GM23338 (cell line): ENCODE measurements at regions not wholly inside any gene's neighbourhood (a gene's known extent, or its start where the extent isn't known, plus 50 kb on each side); places are given as distances from the start of the nearest gene placed in this dataset.

Source experiments
- ATAC-seq: fragments of 200-7000 bp; cut with Tn5 transposase; 3 replicates; pipeline ENCODE4 v1.9.1; 2020
- DNase-seq: peaks from one replicate; pipeline ENCODE4 v3.0.0-alpha.2; 2015; ENCODE audit warnings: low spot score
- H2AFZ ChIP-seq: fragments of 200-600 bp; sonication (generic); 2 replicates; pipeline ENCODE4 v1.8.0; 2016; ENCODE audit warnings: antibody characterized with exemption, mild to moderate bottlenecking, moderate library complexity
- H3F3A ChIP-seq: fragments of 200-600 bp; sonication (generic); replicated peaks from 2 replicates; pipeline ENCODE4 v1.8.0; 2017; ENCODE audit warnings: antibody characterized with exemption, mixed run types, low read depth
- H3K27ac ChIP-seq: fragments of 200-600 bp; sonication (generic); 2 replicates; pipeline ENCODE4 v1.6.1; 2016; ENCODE audit warnings: low read depth
- H3K27me3 ChIP-seq: fragments of 200-600 bp; sonication (generic); 2 replicates; pipeline ENCODE4 v1.8.0; 2016; ENCODE audit warnings: mild to moderate bottlenecking, mixed run types, moderate library complexity; ENCODE audit not compliant: insufficient read depth
- H3K36me3 ChIP-seq: fragments of 200-600 bp; sonication (generic); 2 replicates; pipeline ENCODE4 v1.8.0; 2016; ENCODE audit warnings: mild to moderate bottlenecking; ENCODE audit not compliant: insufficient read depth
- H3K4me1 ChIP-seq: fragments of 200-600 bp; sonication (generic); 2 replicates; pipeline ENCODE4 v1.8.0; 2016; ENCODE audit warnings: mild to moderate bottlenecking, moderate library complexity; ENCODE audit not compliant: insufficient read depth
- H3K4me2 ChIP-seq: fragments of 200-600 bp; sonication (generic); 2 replicates; pipeline ENCODE4 v1.7.1; 2017; ENCODE audit warnings: mixed run types
- H3K4me3 ChIP-seq: fragments of 200-600 bp; sonication (generic); 2 replicates; pipeline ENCODE4 v1.6.1; 2016; ENCODE audit warnings: mixed run types
- H3K79me2 ChIP-seq: fragments of 200-600 bp; sonication (generic); replicated peaks from 2 replicates; pipeline ENCODE4 v1.8.0; 2017; ENCODE audit warnings: mild to moderate bottlenecking; ENCODE audit not compliant: insufficient read depth
- H3K9me2 ChIP-seq: fragments of 200-600 bp; sonication (generic); 2 replicates; pipeline ENCODE4 v1.8.0; 2017; ENCODE audit not compliant: insufficient read depth
- H4K20me1 ChIP-seq: fragments of 200-600 bp; sonication (generic); replicated peaks from 2 replicates; pipeline ENCODE4 v1.8.0; 2017; ENCODE audit warnings: mild to moderate bottlenecking; ENCODE audit not compliant: insufficient read depth
- H3K27ac Mint-ChIP-seq: 2 replicates; pipeline ENCODE4 v1.8.0; 2020; ENCODE audit warnings: inconsistent platforms, mild to moderate bottlenecking, moderate library complexity, mixed read lengths
- H3K27me3 Mint-ChIP-seq: 3 replicates; pipeline ENCODE4 v1.8.0; 2022; ENCODE audit warnings: low read depth, mild to moderate bottlenecking, moderate library complexity, mixed read lengths, inconsistent platforms; ENCODE audit not compliant: insufficient read depth, poor library complexity
- H3K36me3 Mint-ChIP-seq: 3 replicates; pipeline ENCODE4 v1.8.0; 2021; ENCODE audit warnings: low read depth, mild to moderate bottlenecking, inconsistent platforms, moderate library complexity, mixed read lengths
- H3K4me1 Mint-ChIP-seq: 3 replicates; pipeline ENCODE4 v1.8.0; 2020; ENCODE audit warnings: mild to moderate bottlenecking, inconsistent platforms, mixed read lengths
- H3K4me3 Mint-ChIP-seq: 3 replicates; pipeline ENCODE4 v1.8.0; 2021; ENCODE audit warnings: moderate library complexity, mild to moderate bottlenecking, inconsistent platforms, mixed read lengths
- H3K9me3 Mint-ChIP-seq: 3 replicates; pipeline ENCODE4 v1.8.0; 2020; ENCODE audit warnings: moderate library complexity, mild to moderate bottlenecking, inconsistent platforms, mixed read lengths
- CREB1 ChIP-seq: fragments of 250-450 bp; sonication (Bioruptor Pico); IDR thresholded peaks from 2 replicates; pipeline ENCODE4 v1.5.0; 2020; ENCODE audit warnings: low read depth, mild to moderate bottlenecking, moderate library complexity
- EZH2 ChIP-seq: fragments of 200-600 bp; sonication (generic); IDR thresholded peaks from one replicate; pipeline ENCODE4 v1.8.0; 2017; ENCODE audit warnings: antibody characterized with exemption, mild to moderate bottlenecking, low read depth; ENCODE audit not compliant: unreplicated experiment
- EZH2phosphoT487 ChIP-seq: fragments of 200-600 bp; sonication (generic); IDR thresholded peaks from one replicate; pipeline ENCODE4 v1.8.1; 2018; ENCODE audit warnings: antibody characterized with exemption; ENCODE audit not compliant: unreplicated experiment
- JUNB ChIP-seq: IDR thresholded peaks from one replicate; pipeline ENCODE4 v1.6.1; 2016; ENCODE audit warnings: antibody characterized with exemption; ENCODE audit not compliant: unreplicated experiment
- NANOG ChIP-seq: IDR thresholded peaks from 2 replicates; pipeline ENCODE4 v1.6.1; 2016; ENCODE audit warnings: antibody characterized with exemption, borderline replicate concordance
- POLR2AphosphoS5 ChIP-seq: IDR thresholded peaks from 2 replicates; pipeline ENCODE4 v1.6.1; 2016; ENCODE audit warnings: antibody characterized with exemption, low read depth
- ZNF114 ChIP-seq: fragments of 250-450 bp; sonication (Bioruptor Pico); IDR thresholded peaks from 2 replicates; pipeline ENCODE4 v1.5.0; 2020; ENCODE audit warnings: mild to moderate bottlenecking, moderate library complexity
- ZNF331 ChIP-seq: fragments of 250-450 bp; sonication (Bioruptor Pico); IDR thresholded peaks from 2 replicates; pipeline ENCODE4 v1.5.0; 2020; ENCODE audit warnings: low read depth, mild to moderate bottlenecking, moderate library complexity
- TF ChIP-seq, protein P1 (sequence below): IDR thresholded peaks from one replicate; pipeline ENCODE4 v1.6.1; 2018; ENCODE audit warnings: antibody characterized with exemption; ENCODE audit not compliant: unreplicated experiment
- TF ChIP-seq, protein P2 (sequence below): fragments of 250-450 bp; sonication (Bioruptor Pico); IDR thresholded peaks from 2 replicates; pipeline ENCODE4 v1.5.0; 2020; ENCODE audit warnings: mild to moderate bottlenecking, moderate library complexity
- TF ChIP-seq, protein P3 (sequence below), 2 experiments: fragments of 200-600 bp in 1 of 2; sonication (generic) in 1 of 2; conservative IDR thresholded peaks; 2 replicates each; pipeline versions ENCODE4 v1.5.1 to v1.6.1; 2016 to 2017; ENCODE audit warnings: antibody characterized with exemption in 2 of 2, low read depth in 2 of 2, mild to moderate bottlenecking in 2 of 2, moderate library complexity in 1 of 2

DNA sequence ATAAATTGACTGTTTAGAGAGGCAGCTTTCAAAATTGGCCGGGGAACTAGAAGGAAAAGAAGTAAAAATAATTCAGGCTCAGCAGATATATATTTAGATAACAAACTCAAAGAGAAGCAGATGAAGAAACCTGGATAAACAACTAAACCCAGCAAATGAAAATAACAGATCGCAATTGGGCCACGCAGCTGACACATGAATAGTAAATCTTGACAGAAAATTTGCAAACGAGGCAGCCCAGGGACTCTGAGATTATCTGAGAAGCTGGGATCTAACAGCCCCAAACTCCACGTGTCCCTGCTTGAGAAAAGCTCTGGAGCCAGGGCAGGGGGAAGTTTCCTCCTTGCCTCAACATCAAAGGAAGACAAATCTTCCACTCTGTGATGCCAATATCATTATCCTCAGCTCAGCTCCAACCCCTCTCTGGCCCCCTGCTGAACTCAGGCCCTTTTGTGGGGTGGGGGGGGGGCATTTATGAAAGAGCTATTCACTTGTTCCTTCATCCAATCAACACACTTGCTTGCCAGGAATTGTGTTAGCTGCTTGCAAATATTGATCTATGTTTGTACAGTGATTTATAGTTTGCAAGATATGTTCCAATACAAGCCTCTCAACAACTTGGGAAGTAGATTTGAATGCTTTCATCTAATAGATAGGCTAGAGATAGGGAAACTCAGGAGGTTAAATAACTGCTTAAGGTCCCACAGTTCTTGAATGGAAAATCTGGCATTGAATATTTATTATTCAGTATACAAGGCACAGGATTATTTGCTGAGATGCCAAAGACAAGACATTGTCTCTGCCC lies 72.5 kb upstream of the C11orf87 start:
- Mint-ChIP-seq H3K4me1 (no peaks in the 10 kb centered on the region), H3K4me3 (no peak overlapping the region)

More for the DNA sequence above, 72.5 kb upstream of the C11orf87 start:
- Mint-ChIP-seq H3K9me3 (no peaks in the 10 kb centered on the region), H3K36me3 (no peaks in the 10 kb centered on the region), H3K27ac (no peak overlapping the region), H3K27me3 (no peaks in the 10 kb centered on the region)
- Histone ChIP-seq H3K27ac (no peak overlapping the region), H4K20me1 (no peaks in the 10 kb centered on the region), H3K4me3 (no peak overlapping the region), H3K4me2 (no peak overlapping the region), H3K36me3 (no peaks in the 10 kb centered on the region), H3K79me2 (no peaks in the 10 kb centered on the region), H3K9me2 (no peaks in the 10 kb centered on the region), H3F3A (no peaks in the 10 kb centered on the region), H2AFZ (0 out of 2 replicates have a peak overlapping the region, but pooled peaks have one; percentile 52), H3K4me1 (no peaks in the 10 kb centered on the region), H3K27me3 (no peaks in the 10 kb centered on the region)
- ATAC-seq, result no peak
- no peak for DNase-seq
- TF ChIP-seq, protein P1, sequence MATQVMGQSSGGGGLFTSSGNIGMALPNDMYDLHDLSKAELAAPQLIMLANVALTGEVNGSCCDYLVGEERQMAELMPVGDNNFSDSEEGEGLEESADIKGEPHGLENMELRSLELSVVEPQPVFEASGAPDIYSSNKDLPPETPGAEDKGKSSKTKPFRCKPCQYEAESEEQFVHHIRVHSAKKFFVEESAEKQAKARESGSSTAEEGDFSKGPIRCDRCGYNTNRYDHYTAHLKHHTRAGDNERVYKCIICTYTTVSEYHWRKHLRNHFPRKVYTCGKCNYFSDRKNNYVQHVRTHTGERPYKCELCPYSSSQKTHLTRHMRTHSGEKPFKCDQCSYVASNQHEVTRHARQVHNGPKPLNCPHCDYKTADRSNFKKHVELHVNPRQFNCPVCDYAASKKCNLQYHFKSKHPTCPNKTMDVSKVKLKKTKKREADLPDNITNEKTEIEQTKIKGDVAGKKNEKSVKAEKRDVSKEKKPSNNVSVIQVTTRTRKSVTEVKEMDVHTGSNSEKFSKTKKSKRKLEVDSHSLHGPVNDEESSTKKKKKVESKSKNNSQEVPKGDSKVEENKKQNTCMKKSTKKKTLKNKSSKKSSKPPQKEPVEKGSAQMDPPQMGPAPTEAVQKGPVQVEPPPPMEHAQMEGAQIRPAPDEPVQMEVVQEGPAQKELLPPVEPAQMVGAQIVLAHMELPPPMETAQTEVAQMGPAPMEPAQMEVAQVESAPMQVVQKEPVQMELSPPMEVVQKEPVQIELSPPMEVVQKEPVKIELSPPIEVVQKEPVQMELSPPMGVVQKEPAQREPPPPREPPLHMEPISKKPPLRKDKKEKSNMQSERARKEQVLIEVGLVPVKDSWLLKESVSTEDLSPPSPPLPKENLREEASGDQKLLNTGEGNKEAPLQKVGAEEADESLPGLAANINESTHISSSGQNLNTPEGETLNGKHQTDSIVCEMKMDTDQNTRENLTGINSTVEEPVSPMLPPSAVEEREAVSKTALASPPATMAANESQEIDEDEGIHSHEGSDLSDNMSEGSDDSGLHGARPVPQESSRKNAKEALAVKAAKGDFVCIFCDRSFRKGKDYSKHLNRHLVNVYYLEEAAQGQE, result no peak
- TF ChIP-seq NANOG (no peak), EZH2phosphoT487 (no peak), POLR2AphosphoS5 (no peak), ZNF331 (CRISPR knock-in tag) (no peak), ZNF114 (no peak), CREB1 (CRISPR knock-in tag) (no peak), JUNB (no peak), EZH2 (no peak)
- TF ChIP-seq, protein P2, sequence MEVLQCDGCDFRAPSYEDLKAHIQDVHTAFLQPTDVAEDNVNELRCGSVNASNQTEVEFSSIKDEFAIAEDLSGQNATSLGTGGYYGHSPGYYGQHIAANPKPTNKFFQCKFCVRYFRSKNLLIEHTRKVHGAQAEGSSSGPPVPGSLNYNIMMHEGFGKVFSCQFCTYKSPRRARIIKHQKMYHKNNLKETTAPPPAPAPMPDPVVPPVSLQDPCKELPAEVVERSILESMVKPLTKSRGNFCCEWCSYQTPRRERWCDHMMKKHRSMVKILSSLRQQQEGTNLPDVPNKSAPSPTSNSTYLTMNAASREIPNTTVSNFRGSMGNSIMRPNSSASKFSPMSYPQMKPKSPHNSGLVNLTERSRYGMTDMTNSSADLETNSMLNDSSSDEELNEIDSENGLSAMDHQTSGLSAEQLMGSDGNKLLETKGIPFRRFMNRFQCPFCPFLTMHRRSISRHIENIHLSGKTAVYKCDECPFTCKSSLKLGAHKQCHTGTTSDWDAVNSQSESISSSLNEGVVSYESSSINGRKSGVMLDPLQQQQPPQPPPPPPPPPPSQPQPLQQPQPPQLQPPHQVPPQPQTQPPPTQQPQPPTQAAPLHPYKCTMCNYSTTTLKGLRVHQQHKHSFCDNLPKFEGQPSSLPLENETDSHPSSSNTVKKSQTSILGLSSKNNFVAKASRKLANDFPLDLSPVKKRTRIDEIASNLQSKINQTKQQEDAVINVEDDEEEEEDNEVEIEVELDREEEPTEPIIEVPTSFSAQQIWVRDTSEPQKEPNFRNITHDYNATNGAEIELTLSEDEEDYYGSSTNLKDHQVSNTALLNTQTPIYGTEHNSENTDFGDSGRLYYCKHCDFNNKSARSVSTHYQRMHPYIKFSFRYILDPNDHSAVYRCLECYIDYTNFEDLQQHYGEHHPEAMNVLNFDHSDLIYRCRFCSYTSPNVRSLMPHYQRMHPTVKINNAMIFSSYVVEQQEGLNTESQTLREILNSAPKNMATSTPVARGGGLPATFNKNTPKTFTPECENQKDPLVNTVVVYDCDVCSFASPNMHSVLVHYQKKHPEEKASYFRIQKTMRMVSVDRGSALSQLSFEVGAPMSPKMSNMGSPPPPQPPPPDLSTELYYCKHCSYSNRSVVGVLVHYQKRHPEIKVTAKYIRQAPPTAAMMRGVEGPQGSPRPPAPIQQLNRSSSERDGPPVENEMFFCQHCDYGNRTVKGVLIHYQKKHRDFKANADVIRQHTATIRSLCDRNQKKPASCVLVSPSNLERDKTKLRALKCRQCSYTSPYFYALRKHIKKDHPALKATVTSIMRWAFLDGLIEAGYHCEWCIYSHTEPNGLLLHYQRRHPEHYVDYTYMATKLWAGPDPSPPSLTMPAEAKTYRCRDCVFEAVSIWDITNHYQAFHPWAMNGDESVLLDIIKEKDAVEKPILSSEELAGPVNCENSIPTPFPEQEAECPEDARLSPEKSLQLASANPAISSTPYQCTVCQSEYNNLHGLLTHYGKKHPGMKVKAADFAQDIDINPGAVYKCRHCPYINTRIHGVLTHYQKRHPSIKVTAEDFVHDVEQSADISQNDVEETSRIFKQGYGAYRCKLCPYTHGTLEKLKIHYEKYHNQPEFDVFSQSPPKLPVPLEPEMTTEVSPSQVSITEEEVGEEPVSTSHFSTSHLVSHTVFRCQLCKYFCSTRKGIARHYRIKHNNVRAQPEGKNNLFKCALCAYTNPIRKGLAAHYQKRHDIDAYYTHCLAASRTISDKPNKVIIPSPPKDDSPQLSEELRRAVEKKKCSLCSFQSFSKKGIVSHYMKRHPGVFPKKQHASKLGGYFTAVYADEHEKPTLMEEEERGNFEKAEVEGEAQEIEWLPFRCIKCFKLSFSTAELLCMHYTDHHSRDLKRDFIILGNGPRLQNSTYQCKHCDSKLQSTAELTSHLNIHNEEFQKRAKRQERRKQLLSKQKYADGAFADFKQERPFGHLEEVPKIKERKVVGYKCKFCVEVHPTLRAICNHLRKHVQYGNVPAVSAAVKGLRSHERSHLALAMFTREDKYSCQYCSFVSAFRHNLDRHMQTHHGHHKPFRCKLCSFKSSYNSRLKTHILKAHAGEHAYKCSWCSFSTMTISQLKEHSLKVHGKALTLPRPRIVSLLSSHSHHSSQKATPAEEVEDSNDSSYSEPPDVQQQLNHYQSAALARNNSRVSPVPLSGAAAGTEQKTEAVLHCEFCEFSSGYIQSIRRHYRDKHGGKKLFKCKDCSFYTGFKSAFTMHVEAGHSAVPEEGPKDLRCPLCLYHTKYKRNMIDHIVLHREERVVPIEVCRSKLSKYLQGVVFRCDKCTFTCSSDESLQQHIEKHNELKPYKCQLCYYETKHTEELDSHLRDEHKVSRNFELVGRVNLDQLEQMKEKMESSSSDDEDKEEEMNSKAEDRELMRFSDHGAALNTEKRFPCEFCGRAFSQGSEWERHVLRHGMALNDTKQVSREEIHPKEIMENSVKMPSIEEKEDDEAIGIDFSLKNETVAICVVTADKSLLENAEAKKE, result no peak
- TF ChIP-seq, protein P3, sequence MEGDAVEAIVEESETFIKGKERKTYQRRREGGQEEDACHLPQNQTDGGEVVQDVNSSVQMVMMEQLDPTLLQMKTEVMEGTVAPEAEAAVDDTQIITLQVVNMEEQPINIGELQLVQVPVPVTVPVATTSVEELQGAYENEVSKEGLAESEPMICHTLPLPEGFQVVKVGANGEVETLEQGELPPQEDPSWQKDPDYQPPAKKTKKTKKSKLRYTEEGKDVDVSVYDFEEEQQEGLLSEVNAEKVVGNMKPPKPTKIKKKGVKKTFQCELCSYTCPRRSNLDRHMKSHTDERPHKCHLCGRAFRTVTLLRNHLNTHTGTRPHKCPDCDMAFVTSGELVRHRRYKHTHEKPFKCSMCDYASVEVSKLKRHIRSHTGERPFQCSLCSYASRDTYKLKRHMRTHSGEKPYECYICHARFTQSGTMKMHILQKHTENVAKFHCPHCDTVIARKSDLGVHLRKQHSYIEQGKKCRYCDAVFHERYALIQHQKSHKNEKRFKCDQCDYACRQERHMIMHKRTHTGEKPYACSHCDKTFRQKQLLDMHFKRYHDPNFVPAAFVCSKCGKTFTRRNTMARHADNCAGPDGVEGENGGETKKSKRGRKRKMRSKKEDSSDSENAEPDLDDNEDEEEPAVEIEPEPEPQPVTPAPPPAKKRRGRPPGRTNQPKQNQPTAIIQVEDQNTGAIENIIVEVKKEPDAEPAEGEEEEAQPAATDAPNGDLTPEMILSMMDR (conservative IDR thresholded peaks at IDR 0.05; ENCODE audit: low read depth in 2 of 2), result no peak
